Transverse colon (tissue), 3 donors: ENCODE measurements at regions not wholly inside any gene's neighbourhood (a gene's known extent, or its start where the extent isn't known, plus 50 kb on each side); places are given as distances from the start of the nearest gene placed in this dataset.

Experiments
- CTCF ChIP-seq, 5 experiments: fragments of 200-600 bp in 3 of 5; fragments of 450-650 bp in 2 of 5; sonication (generic) in 3 of 5; IDR thresholded peaks; 1 replicate in 2 of 5; 2 replicates in 3 of 5; pipeline ENCODE4 v1.5.1; 2016 to 2017; ENCODE audit warnings: antibody characterized with exemption in 5 of 5, inconsistent platforms in 3 of 5, mild to moderate bottlenecking in 2 of 5, moderate library complexity in 1 of 5
- EP300 ChIP-seq: sonication (generic); formaldehyde crosslinking; IDR thresholded peaks from one replicate; pipeline ENCODE4 v1.6.1; 2017; ENCODE audit warnings: antibody characterized with exemption, low read depth

DNA sequence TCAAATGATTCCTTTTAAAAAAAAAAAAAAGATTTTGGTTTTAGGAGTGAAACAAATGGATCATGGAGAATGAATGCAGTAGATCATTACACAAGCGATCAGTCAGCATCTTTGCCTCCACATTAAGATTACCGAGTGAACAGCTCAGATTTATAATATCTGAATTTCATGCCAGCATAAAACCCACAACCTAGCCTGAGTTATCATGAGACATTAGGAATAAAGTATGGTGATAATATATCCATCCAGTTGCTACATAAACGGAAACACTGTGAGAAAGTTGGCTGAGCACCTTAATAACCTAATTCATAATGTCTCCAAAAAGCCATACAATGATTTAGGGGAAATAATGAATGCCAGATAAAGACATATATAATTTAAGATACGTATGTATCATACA lies 553.1 kb upstream of the TUSC1 start:
- TF ChIP-seq EP300 (no peak), CTCF (IDR thresholded peaks at IDR 0.05) (no peak)
